Loucy (cell line): ENCODE measurements at regions not wholly inside any gene's neighbourhood (a gene's known extent, or its start where the extent isn't known, plus 50 kb on each side); places are given as distances from the start of the nearest gene placed in this dataset.

Experiments used
- H2AFZ ChIP-seq: fragments of 200-600 bp; sonication (generic); 2 replicates; pipeline ENCODE4 v1.6.0; 2016; ENCODE audit warnings: antibody characterized with exemption, mild to moderate bottlenecking, low read length, moderate library complexity
- H3F3A ChIP-seq: fragments of 200-600 bp; 2 replicates; pipeline ENCODE4 v1.6.0; 2016; ENCODE audit warnings: antibody characterized with exemption, low read depth, mild to moderate bottlenecking
- H3K27me3 ChIP-seq: fragments of 200-600 bp; sonication (generic); 2 replicates; pipeline ENCODE4 v1.6.1; 2014; ENCODE audit warnings: low read length, mild to moderate bottlenecking; ENCODE audit not compliant: insufficient read depth, poor library complexity, severe bottlenecking
- H3K36me3 ChIP-seq: fragments of 200-600 bp; sonication (generic); 2 replicates; pipeline ENCODE4 v1.6.1; 2016; ENCODE audit warnings: low read length; ENCODE audit not compliant: insufficient read depth
- H3K4me1 ChIP-seq: fragments of 200-600 bp; sonication (generic); 2 replicates; pipeline ENCODE4 v1.5.1; 2014; ENCODE audit warnings: low read length, mild to moderate bottlenecking; ENCODE audit not compliant: insufficient read depth, poor library complexity, severe bottlenecking
- H3K4me2 ChIP-seq: fragments of 200-600 bp; sonication (generic); 2 replicates; pipeline ENCODE4 v1.6.0; 2014; ENCODE audit warnings: antibody characterized with exemption, low read length, low read depth, mild to moderate bottlenecking; ENCODE audit not compliant: poor library complexity, severe bottlenecking
- H3K4me3 ChIP-seq: fragments of 200-600 bp; sonication (generic); 2 replicates; pipeline ENCODE4 v1.5.1; 2014; ENCODE audit warnings: low read length, mild to moderate bottlenecking, mixed read lengths; ENCODE audit not compliant: poor library complexity, severe bottlenecking
- H3K79me2 ChIP-seq: fragments of 200-600 bp; sonication (generic); 2 replicates; pipeline ENCODE4 v1.6.1; 2014; ENCODE audit warnings: low read length; ENCODE audit not compliant: insufficient read depth
- H3K9ac ChIP-seq: fragments of 200-600 bp; sonication (generic); 2 replicates; pipeline ENCODE4 v1.6.0; 2014; ENCODE audit warnings: mild to moderate bottlenecking, low read depth, low read length, moderate library complexity; ENCODE audit not compliant: poor library complexity, severe bottlenecking
- H3K9me2 ChIP-seq: fragments of 200-600 bp; sonication (generic); replicated peaks from 2 replicates; pipeline ENCODE4 v1.6.1; 2016; ENCODE audit warnings: low read depth, low read length, mixed read lengths
- H3K9me3 ChIP-seq: fragments of 200-600 bp; sonication (generic); 2 replicates; pipeline ENCODE4 v1.6.1; 2014; ENCODE audit warnings: mild to moderate bottlenecking, antibody characterized with exemption, low read length, low read depth; ENCODE audit not compliant: insufficient read depth
- H4K20me1 ChIP-seq: fragments of 200-600 bp; sonication (generic); 2 replicates; pipeline ENCODE4 v1.6.0; 2014; ENCODE audit warnings: antibody characterized with exemption, low read length, mild to moderate bottlenecking; ENCODE audit not compliant: insufficient read depth, poor library complexity, severe bottlenecking
- EZH2phosphoT487 ChIP-seq: fragments of 200-600 bp; IDR thresholded peaks from 2 replicates; pipeline ENCODE4 v1.6.1; 2018; ENCODE audit warnings: antibody characterized with exemption, mild to moderate bottlenecking, moderate library complexity, borderline replicate concordance
- TF ChIP-seq, protein P1 (sequence below): fragments of 200-600 bp; sonication (generic); conservative IDR thresholded peaks from 2 replicates; pipeline ENCODE4 v1.5.1; 2014; ENCODE audit warnings: mild to moderate bottlenecking, antibody characterized with exemption, low read length

DNA sequence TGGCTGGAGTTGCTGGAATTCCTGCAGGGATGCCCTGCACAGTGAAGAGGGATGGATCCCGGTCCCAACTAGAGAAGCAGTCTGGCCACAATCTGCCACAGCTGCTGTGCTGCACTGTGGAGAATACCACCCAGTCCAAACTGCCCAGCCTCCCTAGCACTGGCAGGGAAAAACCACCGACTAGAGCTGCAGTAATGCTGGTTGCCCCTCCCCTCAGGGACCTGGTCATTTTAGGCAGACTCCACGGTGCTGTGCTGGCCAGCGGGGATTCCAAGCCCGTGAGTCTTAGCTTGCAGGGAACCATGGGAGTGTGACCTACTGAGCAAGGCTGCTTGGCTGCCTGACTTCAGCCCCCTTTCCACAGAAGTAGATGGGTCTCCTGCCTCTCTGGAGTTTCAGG lies 478.0 kb upstream of the ATP11B start:
- Histone ChIP-seq H3K36me3 (no peaks in the 10 kb centered on the region), H3K9me3 (no peaks in the 10 kb centered on the region), H4K20me1 (no peaks in the 10 kb centered on the region), H3K4me2 (no peak overlapping the region), H3K9me2 (no peaks in the 10 kb centered on the region), H3K9ac (no peak overlapping the region), H2AFZ (no peak overlapping the region), H3F3A (no peaks in the 10 kb centered on the region), H3K27me3 (no peaks in the 10 kb centered on the region), H3K4me1 (no peaks in the 10 kb centered on the region), H3K79me2 (no peaks in the 10 kb centered on the region), H3K4me3 (no peak overlapping the region)
- TF ChIP-seq EZH2phosphoT487, result no peak
- TF ChIP-seq, protein P1, sequence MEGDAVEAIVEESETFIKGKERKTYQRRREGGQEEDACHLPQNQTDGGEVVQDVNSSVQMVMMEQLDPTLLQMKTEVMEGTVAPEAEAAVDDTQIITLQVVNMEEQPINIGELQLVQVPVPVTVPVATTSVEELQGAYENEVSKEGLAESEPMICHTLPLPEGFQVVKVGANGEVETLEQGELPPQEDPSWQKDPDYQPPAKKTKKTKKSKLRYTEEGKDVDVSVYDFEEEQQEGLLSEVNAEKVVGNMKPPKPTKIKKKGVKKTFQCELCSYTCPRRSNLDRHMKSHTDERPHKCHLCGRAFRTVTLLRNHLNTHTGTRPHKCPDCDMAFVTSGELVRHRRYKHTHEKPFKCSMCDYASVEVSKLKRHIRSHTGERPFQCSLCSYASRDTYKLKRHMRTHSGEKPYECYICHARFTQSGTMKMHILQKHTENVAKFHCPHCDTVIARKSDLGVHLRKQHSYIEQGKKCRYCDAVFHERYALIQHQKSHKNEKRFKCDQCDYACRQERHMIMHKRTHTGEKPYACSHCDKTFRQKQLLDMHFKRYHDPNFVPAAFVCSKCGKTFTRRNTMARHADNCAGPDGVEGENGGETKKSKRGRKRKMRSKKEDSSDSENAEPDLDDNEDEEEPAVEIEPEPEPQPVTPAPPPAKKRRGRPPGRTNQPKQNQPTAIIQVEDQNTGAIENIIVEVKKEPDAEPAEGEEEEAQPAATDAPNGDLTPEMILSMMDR, result no peak

DNA sequence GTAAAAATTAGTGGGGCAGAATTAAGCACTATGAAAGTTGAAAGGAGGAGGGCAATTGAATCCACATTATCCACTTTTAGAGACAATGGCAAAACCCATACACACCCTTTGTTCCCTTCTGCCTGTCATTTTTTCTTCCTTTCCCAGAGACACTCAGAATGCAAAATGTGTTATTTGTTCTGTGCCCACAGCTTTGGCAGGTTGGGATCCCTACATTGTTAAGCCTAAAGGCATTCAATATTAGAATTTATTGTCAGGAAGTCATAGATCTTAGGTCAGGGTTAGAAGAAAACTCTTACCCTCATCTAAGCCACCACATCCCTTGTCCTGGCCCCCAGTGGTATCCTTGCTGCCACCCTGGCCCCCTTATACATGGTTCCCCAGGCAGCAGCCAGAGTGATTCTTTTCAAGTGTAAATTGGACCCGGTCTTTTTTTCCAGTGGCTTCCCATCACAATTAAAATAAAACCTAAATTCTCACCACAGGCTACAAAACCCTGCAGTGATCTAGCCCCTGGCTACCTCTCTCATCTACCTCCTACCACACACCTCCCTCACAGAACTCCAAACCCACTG lies 470.1 kb upstream of the ATP11B start:
- Histone ChIP-seq H3K36me3 (no peaks in the 10 kb centered on the region), H3K9me2 (no peaks in the 10 kb centered on the region), H3K27me3 (no peaks in the 10 kb centered on the region), H4K20me1 (no peaks in the 10 kb centered on the region), H3K9me3 (no peaks in the 10 kb centered on the region), H2AFZ (no peak overlapping the region), H3K9ac (no peak overlapping the region), H3K4me1 (no peaks in the 10 kb centered on the region), H3K4me2 (no peak overlapping the region), H3K4me3 (no peak overlapping the region), H3F3A (no peaks in the 10 kb centered on the region), H3K79me2 (no peaks in the 10 kb centered on the region)
- TF ChIP-seq EZH2phosphoT487, result no peak
- TF ChIP-seq, protein P1, result no peak

DNA sequence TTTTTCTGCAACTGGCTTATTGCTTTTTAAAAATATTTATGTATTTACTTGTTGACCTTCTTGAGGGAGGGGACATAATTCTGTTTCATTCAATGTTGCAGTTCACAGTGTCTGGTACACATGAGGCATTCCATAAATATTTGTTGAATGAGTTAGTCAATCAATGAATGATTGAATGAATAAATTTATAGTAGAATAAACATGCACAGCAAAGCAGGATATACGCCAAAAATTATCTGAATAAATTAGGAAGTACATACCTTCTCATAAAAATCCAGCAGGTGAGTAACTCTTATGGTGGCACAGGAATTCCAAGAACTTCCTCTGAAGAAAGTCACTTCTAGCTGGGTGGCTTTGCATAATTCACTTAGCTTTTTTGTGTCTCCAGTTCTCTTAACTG lies 469.4 kb upstream of the ATP11B start:
- no peaks in the 10 kb centered on the region for H3K27me3 ChIP-seq
- no peak overlapping the region for H3K4me2 ChIP-seq
- no peaks in the 10 kb centered on the region for H3F3A ChIP-seq
- no peak overlapping the region for H2AFZ ChIP-seq
- H3K9ac ChIP-seq, result no peak overlapping the region
- TF ChIP-seq EZH2phosphoT487, result no peak
- TF ChIP-seq, protein P1, result no peak
- no peaks in the 10 kb centered on the region for H3K79me2 ChIP-seq
- no peaks in the 10 kb centered on the region for H3K4me1 ChIP-seq
- no peaks in the 10 kb centered on the region for H3K9me2 ChIP-seq
- no peaks in the 10 kb centered on the region for H4K20me1 ChIP-seq
- no peak overlapping the region for H3K4me3 ChIP-seq
- no peaks in the 10 kb centered on the region for H3K36me3 ChIP-seq
- no peaks in the 10 kb centered on the region for H3K9me3 ChIP-seq
